SK-N-SH (cell line): ENCODE measurements at regions not wholly inside any gene's neighbourhood (a gene's known extent, or its start where the extent isn't known, plus 50 kb on each side); places are given as distances from the start of the nearest gene placed in this dataset.

Source experiments
- CTCF ChIA-PET: fragments of 300-600, 350-600 bp; formaldehyde crosslinking; extraction: SDS; loops from one replicate; lab custom pipeline; 2021; lab: Yijun Ruan, JAX
- POLR2A ChIA-PET: fragments of 350-600 bp; sonication (Branson Sonifier 250); formaldehyde crosslinking; extraction: SDS; loops from one replicate; lab custom pipeline; 2020; ENCODE audit warnings: antibody characterized with exemption, inconsistent platforms; lab: Yijun Ruan, JAX
- DNase-seq: peaks from one replicate; pipeline ENCODE4 v3.0.0; 2012
- H2AFZ ChIP-seq: fragments of 200-600 bp; sonication (generic); 2 replicates; pipeline ENCODE4 v1.8.1; 2016; ENCODE audit warnings: antibody characterized with exemption, mild to moderate bottlenecking, low read depth
- H3F3A ChIP-seq: fragments of 200-600 bp; sonication (generic); replicated peaks from 2 replicates; pipeline ENCODE3; 2016; ENCODE audit warnings: antibody characterized with exemption, mild to moderate bottlenecking; ENCODE audit not compliant: insufficient read depth
- H3K27ac ChIP-seq, 2 experiments: fragments of 200-500 bp in 1 of 2; fragments of 200-600 bp in 1 of 2; sonication (Bioruptor generic) in 1 of 2; sonication (generic), shearing (Covaris generic) in 1 of 2; 2 replicates each; pipeline versions ENCODE4 v1.5.1 to v1.6.1; 2014 to 2016; ENCODE audit warnings: low read depth in 2 of 2, inconsistent platforms in 1 of 2, low read length in 1 of 2, mild to moderate bottlenecking in 1 of 2, mixed read lengths in 1 of 2
- H3K27me3 ChIP-seq: fragments of 200-600 bp; sonication (generic), shearing (Covaris generic); 2 replicates; pipeline ENCODE4 v1.6.1; 2016; ENCODE audit warnings: mixed run types; ENCODE audit not compliant: insufficient read depth
- H3K36me3 ChIP-seq, 2 experiments: fragments of 200-500 bp in 1 of 2; fragments of 200-600 bp in 1 of 2; sonication (Bioruptor generic) in 1 of 2; sonication (generic) in 1 of 2; replicated peaks in 1 of 2; 2 replicates each; pipeline versions ENCODE3 to v1.5.1; 2014 to 2016; ENCODE audit warnings: low read length in 1 of 2, mild to moderate bottlenecking in 1 of 2; ENCODE audit not compliant: insufficient read depth in 2 of 2, control insufficient read depth in 1 of 2
- H3K4me1 ChIP-seq, 2 experiments: fragments of 200-500 bp in 1 of 2; fragments of 200-600 bp in 1 of 2; sonication (Bioruptor generic) in 1 of 2; sonication (generic), shearing (Covaris generic) in 1 of 2; 2 replicates each; pipeline versions ENCODE4 v1.5.1 to v1.6.1; 2014 to 2016; ENCODE audit warnings: low read depth in 1 of 2, low read length in 1 of 2, mixed run types in 1 of 2; ENCODE audit not compliant: insufficient read depth in 2 of 2, control insufficient read depth in 1 of 2
- H3K4me2 ChIP-seq: fragments of 200-600 bp; sonication (generic), shearing (Covaris generic); 2 replicates; pipeline ENCODE4 v1.6.1; 2017; ENCODE audit warnings: mixed run types
- H3K4me3 ChIP-seq, 2 experiments: fragments of 200-500 bp in 1 of 2; fragments of 200-600 bp in 1 of 2; sonication (Bioruptor generic) in 1 of 2; sonication (generic), shearing (Covaris generic) in 1 of 2; 2 replicates each; pipeline versions ENCODE4 v1.5.1 to v1.8.1; 2014 to 2016; ENCODE audit warnings: low read depth in 2 of 2, inconsistent platforms in 1 of 2, low read length in 1 of 2, mild to moderate bottlenecking in 1 of 2, mixed read lengths in 1 of 2, moderate library complexity in 1 of 2
- H3K79me2 ChIP-seq: fragments of 200-600 bp; sonication (generic); 2 replicates; pipeline ENCODE4 v1.8.1; 2017; ENCODE audit warnings: mild to moderate bottlenecking; ENCODE audit not compliant: insufficient read depth
- H3K9ac ChIP-seq: fragments of 200-600 bp; sonication (generic); 2 replicates; pipeline ENCODE4 v1.6.1; 2017; ENCODE audit warnings: mixed run types
- H3K9me2 ChIP-seq: fragments of 200-600 bp; sonication (generic); 2 replicates; pipeline ENCODE4 v1.6.1; 2017; ENCODE audit warnings: mixed run types
- H3K9me3 ChIP-seq: fragments of 200-600 bp; sonication (generic); 2 replicates; pipeline ENCODE4 v1.6.1; 2017; ENCODE audit warnings: mixed run types, mild to moderate bottlenecking, moderate library complexity
- H4K20me1 ChIP-seq: fragments of 200-600 bp; sonication (generic); 2 replicates; pipeline ENCODE4 v1.6.1; 2017; ENCODE audit warnings: mild to moderate bottlenecking, mixed run types; ENCODE audit not compliant: insufficient read depth
- CHD2 ChIP-seq: fragments of 150-350 bp; IDR thresholded peaks from 2 replicates; pipeline ENCODE4 v1.6.1; 2018; ENCODE audit warnings: low read length; ENCODE audit not compliant: partially characterized antibody
- FOXJ3 ChIP-seq: sonication (generic); formaldehyde crosslinking; IDR thresholded peaks from 2 replicates; pipeline ENCODE4 v1.5.1; 2020; ENCODE audit warnings: mild to moderate bottlenecking, missing genetic modification reagents
- FOXM1 ChIP-seq: IDR thresholded peaks from 2 replicates; pipeline ENCODE4 v1.4.0; 2012; ENCODE audit warnings: low read depth, mild to moderate bottlenecking
- JUND ChIP-seq: IDR thresholded peaks from 2 replicates; pipeline ENCODE4 v1.4.0; 2012
- NRF1 ChIP-seq: IDR thresholded peaks from 2 replicates; pipeline ENCODE4 v1.6.1; 2012; ENCODE audit warnings: low read depth, mild to moderate bottlenecking, low read length
- RCOR1 ChIP-seq: fragments of 150-350 bp; IDR thresholded peaks from 2 replicates; pipeline ENCODE4 v1.6.1; 2017; ENCODE audit warnings: antibody characterized with exemption, low read length
- RFX5 ChIP-seq: IDR thresholded peaks from 2 replicates; pipeline ENCODE4 v1.6.1; 2012; ENCODE audit warnings: mild to moderate bottlenecking, improper control_type of control experiment, low read length
- RXRA ChIP-seq: IDR thresholded peaks from 2 replicates; pipeline ENCODE4 v1.4.0; 2012; ENCODE audit warnings: low read depth, mild to moderate bottlenecking, borderline replicate concordance
- SIN3A ChIP-seq: IDR thresholded peaks from 2 replicates; pipeline ENCODE4 v1.6.1; 2012; ENCODE audit warnings: low read depth, mild to moderate bottlenecking, low read length, moderate library complexity, borderline replicate concordance
- TAF1 ChIP-seq: IDR thresholded peaks from 2 replicates; pipeline ENCODE4 v1.6.1; 2012; ENCODE audit warnings: low read depth, mild to moderate bottlenecking, low read length, moderate library complexity, borderline replicate concordance
- TEAD4 ChIP-seq: IDR thresholded peaks from 2 replicates; pipeline ENCODE4 v1.4.0; 2012; ENCODE audit warnings: mild to moderate bottlenecking, borderline replicate concordance; ENCODE audit not compliant: insufficient read depth
- YY1 ChIP-seq: IDR thresholded peaks from 2 replicates; pipeline ENCODE4 v1.4.0; 2012; ENCODE audit warnings: low read depth, mild to moderate bottlenecking
- WGBS: methylation state at CpG from one replicate; pipeline ENCODE4 v1.1.6; 2017; ENCODE audit warnings: low lambda C conversion rate; 5-methylcytosine and 5-hydroxymethylcytosine counted together
- TF ChIP-seq, protein P1 (sequence below): IDR thresholded peaks from 2 replicates; pipeline ENCODE4 v1.4.0; 2012; ENCODE audit warnings: low read depth, borderline replicate concordance
- TF ChIP-seq, protein P2 (sequence below): IDR thresholded peaks from 2 replicates; pipeline ENCODE4 v1.4.0; 2012; ENCODE audit warnings: low read depth, borderline replicate concordance
- TF ChIP-seq, protein P3 (sequence below): fragments of 150-350 bp; IDR thresholded peaks from 2 replicates; pipeline ENCODE4 v1.6.1; 2016; ENCODE audit warnings: mild to moderate bottlenecking, low read depth, low read length
- TF ChIP-seq, protein P4 (sequence below): IDR thresholded peaks from 2 replicates; pipeline ENCODE4; 2012

DNA sequence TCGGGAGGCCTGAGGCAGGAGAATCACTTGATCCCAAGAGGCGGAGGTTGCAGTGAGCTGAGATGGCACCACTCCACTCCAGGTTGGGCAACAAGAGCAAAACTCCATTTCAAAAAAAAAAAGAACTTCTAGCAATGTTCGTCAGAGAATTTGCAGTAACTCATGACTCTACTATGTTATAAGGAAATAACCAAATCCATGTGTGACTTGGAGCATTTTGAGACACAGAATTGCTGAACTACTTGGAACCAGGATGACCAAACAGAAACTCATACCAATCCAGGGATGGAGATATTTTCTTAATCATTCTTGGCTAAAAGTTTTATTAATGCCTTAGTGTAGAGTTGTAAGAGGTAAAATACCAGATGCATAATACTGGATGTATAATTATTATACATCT, 99.9 kb upstream of the BNC2 start:
- H3K79me2 ChIP-seq, result no peaks in the 10 kb centered on the region
- no peaks in the 10 kb centered on the region for H3K36me3 ChIP-seq
- POLR2A ChIA-PET, result no interaction called here
- H3K4me1 ChIP-seq, result no peaks in the 10 kb centered on the region
- no peak overlapping the region for H2AFZ ChIP-seq
- no peak overlapping the region for H3K4me2 ChIP-seq
- no peak for DNase-seq
- H3F3A ChIP-seq, result peaks cover under 1% of the 10 kb centered on the region
- H4K20me1 ChIP-seq, result no peaks in the 10 kb centered on the region
- H3K27ac ChIP-seq, result no peak overlapping the region
- WGBS, result 79% methylated on average over 3 of the region's 3 CpGs
- TF ChIP-seq FOXJ3 (CRISPR knock-in tag), result no peak
- TF ChIP-seq RXRA, result no peak
- no peak for TF ChIP-seq CHD2
- TF ChIP-seq RFX5, result no peak
- TF ChIP-seq NRF1, result no peak
- no peak for TF ChIP-seq TEAD4
- TF ChIP-seq SIN3A, result no peak
- no peak for TF ChIP-seq YY1
- no peak for TF ChIP-seq TAF1
- TF ChIP-seq, protein P1, sequence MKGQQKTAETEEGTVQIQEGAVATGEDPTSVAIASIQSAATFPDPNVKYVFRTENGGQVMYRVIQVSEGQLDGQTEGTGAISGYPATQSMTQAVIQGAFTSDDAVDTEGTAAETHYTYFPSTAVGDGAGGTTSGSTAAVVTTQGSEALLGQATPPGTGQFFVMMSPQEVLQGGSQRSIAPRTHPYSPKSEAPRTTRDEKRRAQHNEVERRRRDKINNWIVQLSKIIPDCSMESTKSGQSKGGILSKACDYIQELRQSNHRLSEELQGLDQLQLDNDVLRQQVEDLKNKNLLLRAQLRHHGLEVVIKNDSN, result no peak
- TF ChIP-seq FOXM1, result no peak
- no peak for TF ChIP-seq RCOR1
- TF ChIP-seq, protein P2, sequence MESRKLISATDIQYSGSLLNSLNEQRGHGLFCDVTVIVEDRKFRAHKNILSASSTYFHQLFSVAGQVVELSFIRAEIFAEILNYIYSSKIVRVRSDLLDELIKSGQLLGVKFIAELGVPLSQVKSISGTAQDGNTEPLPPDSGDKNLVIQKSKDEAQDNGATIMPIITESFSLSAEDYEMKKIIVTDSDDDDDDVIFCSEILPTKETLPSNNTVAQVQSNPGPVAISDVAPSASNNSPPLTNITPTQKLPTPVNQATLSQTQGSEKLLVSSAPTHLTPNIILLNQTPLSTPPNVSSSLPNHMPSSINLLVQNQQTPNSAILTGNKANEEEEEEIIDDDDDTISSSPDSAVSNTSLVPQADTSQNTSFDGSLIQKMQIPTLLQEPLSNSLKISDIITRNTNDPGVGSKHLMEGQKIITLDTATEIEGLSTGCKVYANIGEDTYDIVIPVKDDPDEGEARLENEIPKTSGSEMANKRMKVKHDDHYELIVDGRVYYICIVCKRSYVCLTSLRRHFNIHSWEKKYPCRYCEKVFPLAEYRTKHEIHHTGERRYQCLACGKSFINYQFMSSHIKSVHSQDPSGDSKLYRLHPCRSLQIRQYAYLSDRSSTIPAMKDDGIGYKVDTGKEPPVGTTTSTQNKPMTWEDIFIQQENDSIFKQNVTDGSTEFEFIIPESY, result no peak
- TF ChIP-seq, protein P3, sequence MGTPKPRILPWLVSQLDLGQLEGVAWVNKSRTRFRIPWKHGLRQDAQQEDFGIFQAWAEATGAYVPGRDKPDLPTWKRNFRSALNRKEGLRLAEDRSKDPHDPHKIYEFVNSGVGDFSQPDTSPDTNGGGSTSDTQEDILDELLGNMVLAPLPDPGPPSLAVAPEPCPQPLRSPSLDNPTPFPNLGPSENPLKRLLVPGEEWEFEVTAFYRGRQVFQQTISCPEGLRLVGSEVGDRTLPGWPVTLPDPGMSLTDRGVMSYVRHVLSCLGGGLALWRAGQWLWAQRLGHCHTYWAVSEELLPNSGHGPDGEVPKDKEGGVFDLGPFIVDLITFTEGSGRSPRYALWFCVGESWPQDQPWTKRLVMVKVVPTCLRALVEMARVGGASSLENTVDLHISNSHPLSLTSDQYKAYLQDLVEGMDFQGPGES, result no peak
- TF ChIP-seq, protein P4, sequence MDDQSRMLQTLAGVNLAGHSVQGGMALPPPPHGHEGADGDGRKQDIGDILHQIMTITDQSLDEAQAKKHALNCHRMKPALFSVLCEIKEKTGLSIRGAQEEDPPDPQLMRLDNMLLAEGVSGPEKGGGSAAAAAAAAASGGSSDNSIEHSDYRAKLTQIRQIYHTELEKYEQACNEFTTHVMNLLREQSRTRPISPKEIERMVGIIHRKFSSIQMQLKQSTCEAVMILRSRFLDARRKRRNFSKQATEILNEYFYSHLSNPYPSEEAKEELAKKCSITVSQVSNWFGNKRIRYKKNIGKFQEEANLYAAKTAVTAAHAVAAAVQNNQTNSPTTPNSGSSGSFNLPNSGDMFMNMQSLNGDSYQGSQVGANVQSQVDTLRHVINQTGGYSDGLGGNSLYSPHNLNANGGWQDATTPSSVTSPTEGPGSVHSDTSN, result no peak
- TF ChIP-seq JUND, result no peak
- CTCF ChIA-PET, result no interaction called here
- no peaks in the 10 kb centered on the region for H3K9me3 ChIP-seq
- H3K9ac ChIP-seq, result no peak overlapping the region
- H3K4me3 ChIP-seq, result no peak overlapping the region
- no peaks in the 10 kb centered on the region for H3K27me3 ChIP-seq
- H3K9me2 ChIP-seq, result no peaks in the 10 kb centered on the region
